ENCODE measurements at regions not wholly inside any gene's neighbourhood (a gene's known extent, or its start where the extent isn't known, plus 50 kb on each side); places are given as distances from the start of the nearest gene placed in this dataset.
A peak's percentile ranks its signal among the peaks of the same experiment; 100 is the strongest.

DNA sequence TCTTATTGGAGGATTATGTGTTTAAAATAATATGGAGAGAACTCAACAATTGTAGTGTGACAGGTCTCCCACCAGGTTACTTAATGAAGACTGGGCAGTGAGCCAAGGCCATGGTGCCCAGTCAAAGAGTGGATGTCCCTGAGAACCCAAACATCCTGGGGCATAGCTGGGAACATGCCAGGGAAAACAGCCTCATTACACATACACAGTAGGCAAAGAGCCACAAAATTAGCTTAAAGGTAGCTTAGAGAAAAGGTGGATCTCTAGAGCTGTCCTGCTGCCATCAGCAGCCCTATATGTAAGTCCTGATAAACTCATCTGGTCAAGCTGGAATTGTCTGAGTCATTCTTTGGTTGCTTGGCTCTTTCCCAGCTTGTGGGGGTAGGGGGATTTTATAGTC is 287.8 kb downstream of the PHF14 start:
- peaks cover 2 to 3% of the 10 kb centered on the region in 2 experiments; a peak in 1 of 5 replicates for H3K27me3 ChIP-seq (ENCODE audit: control insufficient read depth in 2 of 2, insufficient read depth in 2 of 2, low read length in 2 of 2)
- no peak overlapping the region for H3K4me3 ChIP-seq
- no peak overlapping the region for H2AFZ ChIP-seq (ENCODE audit: low read depth, low read length)
- H3K79me2 ChIP-seq (ENCODE audit: control insufficient read depth, insufficient read depth, low read length): no peaks in the 10 kb centered on the region
- CTCF ChIA-PET (ENCODE audit: low intra/inter-chr PET ratio): no interaction called here
- no peak overlapping the region for H3K27ac ChIP-seq (ENCODE audit: extremely low read depth, low read depth, low read length)
- peak; percentile 79 for TF ChIP-seq NFIC (IDR thresholded peaks at IDR 0.05)
- TF ChIP-seq RFX7 (CRISPR knock-in tag; IDR thresholded peaks at IDR 0.05): no peak
- no peak for TF ChIP-seq ZNF740 (CRISPR knock-in tag; IDR thresholded peaks at IDR 0.05)
- TF ChIP-seq ZNF740 (tag; IDR thresholded peaks at IDR 0.05): no peak
- TF ChIP-seq ZNF589 (CRISPR knock-in tag; IDR thresholded peaks at IDR 0.05; ENCODE audit: low read depth): no peak
- peak; percentile 69 for ATAC-seq
- no peak overlapping the region for H3K9ac ChIP-seq (ENCODE audit: insufficient read depth in 1 of 2, low read depth in 2 of 2, low read length in 2 of 2)
- intact Hi-C loops (cut with micrococcal nuclease): loop anchor here (1.0 kb wide), 1 partner anchor 12 kb away; no protein-coding TSS in a partner anchor
- H3K4me1 ChIP-seq (replicated peaks in 1 of 2; ENCODE audit: control insufficient read depth in 2 of 2, insufficient read depth in 2 of 2, low read length in 2 of 2): peaks cover 0 to 3% of the 10 kb centered on the region in 2 experiments; a peak in 1 of 5 replicates
- H4K20me1 ChIP-seq (replicated peaks; ENCODE audit: control insufficient read depth, insufficient read depth, low read length): no peaks in the 10 kb centered on the region
- H3K9me3 ChIP-seq (replicated peaks; ENCODE audit: control insufficient read depth, insufficient read depth, low read depth, low read length): no peaks in the 10 kb centered on the region
- H3K4me2 ChIP-seq (ENCODE audit: insufficient read depth, low read length): no peak overlapping the region
- no peaks in the 10 kb centered on the region for H3K36me3 ChIP-seq (ENCODE audit: control insufficient read depth, insufficient read depth, low read length)
- in situ Hi-C loops (cut with MboI): no loop called here
- DNase-seq (ENCODE audit: extremely low read depth in 1 of 4, low spot score in 3 of 4): peak in 2 of 4 experiments; percentile 13 to 15
- BruUV-seq (replicated peaks): no TSS peak
- FAIRE-seq: no peak
- POLR2A ChIA-PET: no interaction called here
- H3K9me1 ChIP-seq (ENCODE audit: control insufficient read depth, insufficient read depth, low read length): no peaks in the 10 kb centered on the region

- FAIRE-seq (no peak), ATAC-seq (no peak), DNase-seq (ENCODE audit: extremely low read depth in 1 of 4, low spot score in 3 of 4) (no peak)
- H3K9me1 ChIP-seq (ENCODE audit: control insufficient read depth, insufficient read depth, low read length): no peaks in the 10 kb centered on the region
- no TSS peak for BruUV-seq (replicated peaks)
- H3K27ac ChIP-seq (ENCODE audit: extremely low read depth, low read depth, low read length): no peak overlapping the region
- no peak overlapping the region for H3K9ac ChIP-seq (ENCODE audit: insufficient read depth in 1 of 2, low read depth in 2 of 2, low read length in 2 of 2)
- in situ Hi-C loops (cut with MboI) (no loop called here), intact Hi-C loops (cut with micrococcal nuclease) (no loop called here)
- no peaks in the 10 kb centered on the region for H3K36me3 ChIP-seq (ENCODE audit: control insufficient read depth, insufficient read depth, low read length)
- no peaks in the 10 kb centered on the region for H3K79me2 ChIP-seq (ENCODE audit: control insufficient read depth, insufficient read depth, low read length)
- H2AFZ ChIP-seq (ENCODE audit: low read depth, low read length): no peak overlapping the region
- 6% methylated on average over 2 of the region's 2 CpGs for WGBS (ENCODE audit: insufficient coverage, low coverage, missing lambda C conversion rate)
- no peaks in the 10 kb centered on the region for H4K20me1 ChIP-seq (replicated peaks; ENCODE audit: control insufficient read depth, insufficient read depth, low read length)
- H3K27me3 ChIP-seq (ENCODE audit: control insufficient read depth in 2 of 2, insufficient read depth in 2 of 2, low read length in 2 of 2): no peaks in the 10 kb centered on the region
- H3K4me2 ChIP-seq (ENCODE audit: insufficient read depth, low read length): no peak overlapping the region
- peaks cover 0 to 3% of the 10 kb centered on the region in 2 experiments; a peak in 1 of 5 replicates for H3K4me1 ChIP-seq (replicated peaks in 1 of 2; ENCODE audit: control insufficient read depth in 2 of 2, insufficient read depth in 2 of 2, low read length in 2 of 2)
- TF ChIP-seq ZNF146 (CRISPR knock-in tag; IDR thresholded peaks at IDR 0.05; ENCODE audit: unreplicated experiment) (peak; percentile 71), XRCC3 (IDR thresholded peaks at IDR 0.05) (no peak)
- no peaks in the 10 kb centered on the region for H3K9me3 ChIP-seq (replicated peaks; ENCODE audit: control insufficient read depth, insufficient read depth, low read depth, low read length)
- no peak overlapping the region for H3K4me3 ChIP-seq
- CTCF ChIA-PET (ENCODE audit: low intra/inter-chr PET ratio): no interaction called here
- POLR2A ChIA-PET: no interaction called here
Measured at GRCh38 chr7:11266101-11266500, 292.4 kb downstream of the PHF14 start.
